H1 (cell line): ENCODE measurements at regions not wholly inside any gene's neighbourhood (a gene's known extent, or its start where the extent isn't known, plus 50 kb on each side); places are given as distances from the start of the nearest gene placed in this dataset.

Source experiments
- ASH2L ChIP-seq: fragments of 200-600, 300-600 bp; sonication (generic); IDR thresholded peaks from one replicate; pipeline ENCODE4 v1.7.1; 2017; ENCODE audit warnings: low read length
- CHD1 ChIP-seq: IDR thresholded peaks from 2 replicates; pipeline ENCODE4 v1.6.1; 2012; ENCODE audit warnings: low read depth, low read length, improper control_type of control experiment
- CREB1 ChIP-seq: IDR thresholded peaks from 2 replicates; pipeline ENCODE4 v1.6.1; 2012; ENCODE audit warnings: inconsistent platforms
- E2F6 ChIP-seq: IDR thresholded peaks from 2 replicates; pipeline ENCODE4 v1.6.1; 2012; ENCODE audit warnings: inconsistent platforms
- SRF ChIP-seq: IDR thresholded peaks from 2 replicates; pipeline ENCODE4 v1.6.1; 2011; ENCODE audit warnings: mild to moderate bottlenecking, low read depth, low read length, moderate library complexity
- TBP ChIP-seq: IDR thresholded peaks from 2 replicates; pipeline ENCODE4 v1.6.1; 2011; ENCODE audit warnings: low read depth, low read length, improper control_type of control experiment

GRCh38 chr2:147068071-147068470 is 776.8 kb upstream of the ACVR2A start (continued):
- TF ChIP-seq CREB1 (no peak), ASH2L (no peak), TBP (no peak), E2F6 (no peak), CHD1 (no peak), SRF (no peak)
- TF ChIP-seq, all 59 proteins: peak for 0
